ENCODE measurements at regions not wholly inside any gene's neighbourhood (a gene's known extent, or its start where the extent isn't known, plus 50 kb on each side); places are given as distances from the start of the nearest gene placed in this dataset.

- in situ Hi-C loops (cut with MboI): no loop called here
- H3K9ac ChIP-seq (ENCODE audit: control insufficient read depth, insufficient read depth, low read length): no peak overlapping the region
- CTCF ChIA-PET: no interaction called here
- H3K36me3 ChIP-seq (ENCODE audit: control insufficient read depth in 2 of 2, insufficient read depth in 2 of 2, low read length in 1 of 2): no peaks in the 10 kb centered on the region
- no peak overlapping the region for H3K4me2 ChIP-seq (ENCODE audit: control insufficient read depth, insufficient read depth)
- intact Hi-C loops (cut with micrococcal nuclease; ENCODE audit: unreplicated experiment): no loop called here
- RAD21 ChIA-PET (ENCODE audit: unreplicated experiment): no interaction called here
- H3K9me3 ChIP-seq (replicated peaks; ENCODE audit: control insufficient read depth, insufficient read depth, low read length): no peaks in the 10 kb centered on the region
- no peaks in the 10 kb centered on the region for H4K20me1 ChIP-seq (ENCODE audit: control insufficient read depth, insufficient read depth)
- no peak for TF ChIP-seq CBX3 (IDR thresholded peaks at IDR 0.05; ENCODE audit: borderline replicate concordance, low read depth)
- TF ChIP-seq SKIL (IDR thresholded peaks at IDR 0.05; ENCODE audit: low read depth, poor library complexity, severe bottlenecking): no peak
- no peak for TF ChIP-seq HSF1 (IDR thresholded peaks at IDR 0.05; ENCODE audit: low read depth, low read length)
- TF ChIP-seq NFIC (IDR thresholded peaks at IDR 0.05; ENCODE audit: low read depth, low read length): no peak
- no peak for TF ChIP-seq FOXK2 (IDR thresholded peaks at IDR 0.05)
- no peak for TF ChIP-seq PML (IDR thresholded peaks at IDR 0.05; ENCODE audit: low read length)
- no peak for TF ChIP-seq MEF2B (IDR thresholded peaks at IDR 0.05; ENCODE audit: partially characterized antibody, poor library complexity, severe bottlenecking)
- ATAC-seq (no peak), FAIRE-seq (no peak), DNase-seq (ENCODE audit: low read depth, low spot score) (no peak)
- POLR2A ChIA-PET: no interaction called here
- no TSS peak for BruUV-seq (replicated peaks)
- no peaks in the 10 kb centered on the region for H3K79me2 ChIP-seq (ENCODE audit: control insufficient read depth, insufficient read depth, low read length)
- no peak overlapping the region for H2AFZ ChIP-seq (ENCODE audit: control insufficient read depth, low read depth, low read length)
- WGBS (ENCODE audit: insufficient coverage, insufficient replicate concordance, low lambda C conversion rate, missing lambda C conversion rate): 66% methylated on average over 3 of the region's 3 CpGs
- SMC1A ChIA-PET (ENCODE audit: uncharacterized antibody, unreplicated experiment): no interaction called here
- H3K4me3 ChIP-seq: no peak overlapping the region
- H3K4me1 ChIP-seq (ENCODE audit: control insufficient read depth, insufficient read depth, low read length): no peaks in the 10 kb centered on the region
- no peak overlapping the region for H3K27ac ChIP-seq (ENCODE audit: control insufficient read depth, insufficient read depth)
- H3K27me3 ChIP-seq (replicated peaks in 1 of 2; ENCODE audit: control insufficient read depth in 2 of 2, insufficient read depth in 2 of 2, low read length in 1 of 2): no peaks in the 10 kb centered on the region
Measured at GRCh38 chr13:59463023-59463422, 700.7 kb downstream of the DIAPH3 start.
